Neural cell (in vitro differentiated cells): ENCODE measurements at regions not wholly inside any gene's neighbourhood (a gene's known extent, or its start where the extent isn't known, plus 50 kb on each side); places are given as distances from the start of the nearest gene placed in this dataset.

Experiments used
- H2AFZ ChIP-seq: fragments of 200-600, 300-800 bp; sonication (generic), shearing (Covaris generic); 2 replicates; pipeline ENCODE4 v1.6.0; 2014; ENCODE audit warnings: low read depth, mild to moderate bottlenecking, antibody characterized with exemption, low read length, moderate library complexity
- H3F3A ChIP-seq: fragments of 200-600 bp; shearing (Covaris generic); 2 replicates; pipeline ENCODE4 v1.6.1; 2016; ENCODE audit warnings: mild to moderate bottlenecking, moderate library complexity, mixed read lengths, antibody characterized with exemption, low read length; ENCODE audit not compliant: insufficient read depth, poor library complexity, severe bottlenecking
- H3K27ac ChIP-seq: fragments of 200-600, 300-800 bp; sonication (generic), shearing (Covaris generic); 2 replicates; pipeline ENCODE4 v1.5.1; 2014; ENCODE audit warnings: mild to moderate bottlenecking, low read length, moderate library complexity
- H3K27me3 ChIP-seq: fragments of 300-800, 200-600 bp; sonication (generic), shearing (Covaris generic); 2 replicates; pipeline ENCODE4 v1.6.0; 2014; ENCODE audit warnings: mild to moderate bottlenecking, low read depth, low read length, moderate library complexity; ENCODE audit not compliant: insufficient read depth
- H3K36me3 ChIP-seq: fragments of 300-800, 200-600 bp; sonication (generic), shearing (Covaris generic); 2 replicates; pipeline ENCODE4 v1.5.1; 2014; ENCODE audit warnings: mild to moderate bottlenecking, antibody characterized with exemption, low read length, moderate library complexity; ENCODE audit not compliant: insufficient read depth
- H3K4me2 ChIP-seq: fragments of 300-800, 200-600 bp; sonication (generic), shearing (Covaris generic); 2 replicates; pipeline ENCODE4 v1.6.0; 2014; ENCODE audit warnings: mild to moderate bottlenecking, low read length
- H3K4me3 ChIP-seq: fragments of 300-800, 200-600 bp; sonication (generic), shearing (Covaris generic); 2 replicates; pipeline ENCODE4 v1.5.1; 2014; ENCODE audit warnings: mild to moderate bottlenecking, low read length, moderate library complexity
- H3K79me2 ChIP-seq: fragments of 200-600 bp; shearing (Covaris generic); replicated peaks from 2 replicates; pipeline ENCODE4 v1.6.0; 2014; ENCODE audit warnings: mild to moderate bottlenecking, low read length, moderate library complexity; ENCODE audit not compliant: insufficient read depth
- H3K9ac ChIP-seq: fragments of 300-800, 200-600 bp; sonication (generic), shearing (Covaris generic); 2 replicates; pipeline ENCODE4 v1.6.1; 2016; ENCODE audit warnings: mild to moderate bottlenecking, low read length, mixed read lengths
- H3K9me2 ChIP-seq: fragments of 200-600 bp; shearing (Covaris generic); 2 replicates; pipeline ENCODE4 v1.6.1; 2016; ENCODE audit warnings: mild to moderate bottlenecking, low read length, mixed read lengths; ENCODE audit not compliant: insufficient read depth
- H3K9me3 ChIP-seq: fragments of 200-600, 300-800 bp; sonication (generic), shearing (Covaris generic); 2 replicates; pipeline ENCODE4 v1.6.1; 2016; ENCODE audit warnings: mild to moderate bottlenecking, mixed run types, low read length, moderate library complexity, mixed read lengths
- H4K20me1 ChIP-seq: fragments of 200-600 bp; shearing (Covaris generic); 2 replicates; pipeline ENCODE4 v1.6.1; 2016; ENCODE audit warnings: mild to moderate bottlenecking, mixed run types; ENCODE audit not compliant: insufficient read depth
- EP300 ChIP-seq: fragments of 450-650 bp; conservative IDR thresholded peaks from 2 replicates; pipeline ENCODE4 v1.6.1; 2014; ENCODE audit warnings: antibody characterized with exemption, mild to moderate bottlenecking, moderate library complexity; ENCODE audit not compliant: poor library complexity, severe bottlenecking
- EZH2 ChIP-seq: fragments of 200-600, 300-800 bp; shearing (Covaris generic), sonication (generic); IDR thresholded peaks from 2 replicates; pipeline ENCODE4 v1.6.1; 2014; ENCODE audit warnings: antibody characterized with exemption, low read length, borderline replicate concordance, mild to moderate bottlenecking; ENCODE audit not compliant: insufficient read depth, poor library complexity, severe bottlenecking
- MXI1 ChIP-seq: fragments of 450-650 bp; conservative IDR thresholded peaks from 2 replicates; pipeline ENCODE4 v1.6.1; 2014; ENCODE audit warnings: antibody characterized with exemption, mild to moderate bottlenecking; ENCODE audit not compliant: poor library complexity, severe bottlenecking
- POLR2AphosphoS5 ChIP-seq: IDR thresholded peaks from 2 replicates; pipeline ENCODE4 v1.6.1; 2012
- RAD21 ChIP-seq: fragments of 450-650 bp; conservative IDR thresholded peaks from 2 replicates; pipeline ENCODE4 v1.6.1; 2014; ENCODE audit warnings: antibody characterized with exemption, mild to moderate bottlenecking, moderate library complexity
- SMC3 ChIP-seq: fragments of 450-650 bp; conservative IDR thresholded peaks from 2 replicates; pipeline ENCODE4 v1.6.1; 2014; ENCODE audit warnings: antibody characterized with exemption, mild to moderate bottlenecking, moderate library complexity; ENCODE audit not compliant: poor library complexity
- TAF1 ChIP-seq: IDR thresholded peaks from 2 replicates; pipeline ENCODE4 v1.6.1; 2012; ENCODE audit warnings: low read depth
- TF ChIP-seq, protein P1 (sequence below): IDR thresholded peaks from 2 replicates; pipeline ENCODE4 v1.6.1; 2012; ENCODE audit warnings: borderline replicate concordance
- TF ChIP-seq, protein P2 (sequence below): fragments of 450-650 bp; IDR thresholded peaks from 2 replicates; pipeline ENCODE4 v1.5.1; 2014; ENCODE audit warnings: antibody characterized with exemption, mild to moderate bottlenecking, moderate library complexity; ENCODE audit not compliant: poor library complexity, severe bottlenecking

DNA sequence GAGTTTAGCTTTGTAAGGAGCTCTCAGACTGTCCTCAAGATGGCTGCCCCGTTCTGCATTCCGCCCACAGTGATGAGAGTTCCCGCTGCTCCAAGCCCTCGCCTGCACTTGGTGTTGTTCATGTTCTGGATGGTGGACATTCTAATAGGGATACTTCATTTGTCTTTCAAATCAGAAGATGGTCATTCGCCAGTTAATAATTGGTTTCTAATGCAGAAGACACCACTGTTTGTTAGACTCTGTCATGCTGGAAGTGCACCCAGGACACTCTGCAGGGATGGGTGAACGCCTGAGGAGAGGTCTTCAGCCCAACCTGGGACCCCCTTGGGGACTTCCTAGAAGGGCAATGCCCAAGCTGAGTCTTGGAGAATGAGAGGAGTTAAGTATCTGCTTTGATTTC lies 836.4 kb downstream of the TBC1D22A start:
- no peaks in the 10 kb centered on the region for H3K9me3 ChIP-seq
- H3K9me2 ChIP-seq, result no peaks in the 10 kb centered on the region
- no peak overlapping the region for H3K4me3 ChIP-seq
- H2AFZ ChIP-seq, result no peak overlapping the region
- no peak overlapping the region for H3K4me2 ChIP-seq
- TF ChIP-seq SMC3, result no peak
- H4K20me1 ChIP-seq, result no peaks in the 10 kb centered on the region
- no peak overlapping the region for H3K9ac ChIP-seq
- no peaks in the 10 kb centered on the region for H3K79me2 ChIP-seq
- H3F3A ChIP-seq, result no peaks in the 10 kb centered on the region
- H3K27ac ChIP-seq, result no peak overlapping the region
- H3K27me3 ChIP-seq, result no peaks in the 10 kb centered on the region
- no peaks in the 10 kb centered on the region for H3K36me3 ChIP-seq

DNA sequence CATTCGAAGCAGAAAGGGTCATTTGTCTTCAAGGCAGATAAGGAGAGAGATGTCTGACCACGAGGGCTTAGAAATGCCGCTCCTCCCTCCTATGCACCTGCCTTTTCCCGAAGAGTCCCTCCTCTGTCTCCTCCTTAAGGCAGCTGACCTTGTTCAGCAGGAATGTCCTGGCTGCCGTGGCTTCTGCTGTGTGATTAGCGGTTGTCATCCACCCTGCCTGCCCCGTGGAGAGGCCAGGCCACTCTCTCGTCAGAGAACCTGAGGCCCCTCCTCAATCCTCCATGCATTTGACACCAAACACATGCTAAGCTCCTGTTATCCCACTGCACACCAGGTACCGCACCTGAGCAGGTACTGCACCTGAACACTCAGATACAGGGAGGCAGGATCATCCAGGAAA lies 834.6 kb downstream of the TBC1D22A start:
- H2AFZ ChIP-seq, result no peak overlapping the region

DNA sequence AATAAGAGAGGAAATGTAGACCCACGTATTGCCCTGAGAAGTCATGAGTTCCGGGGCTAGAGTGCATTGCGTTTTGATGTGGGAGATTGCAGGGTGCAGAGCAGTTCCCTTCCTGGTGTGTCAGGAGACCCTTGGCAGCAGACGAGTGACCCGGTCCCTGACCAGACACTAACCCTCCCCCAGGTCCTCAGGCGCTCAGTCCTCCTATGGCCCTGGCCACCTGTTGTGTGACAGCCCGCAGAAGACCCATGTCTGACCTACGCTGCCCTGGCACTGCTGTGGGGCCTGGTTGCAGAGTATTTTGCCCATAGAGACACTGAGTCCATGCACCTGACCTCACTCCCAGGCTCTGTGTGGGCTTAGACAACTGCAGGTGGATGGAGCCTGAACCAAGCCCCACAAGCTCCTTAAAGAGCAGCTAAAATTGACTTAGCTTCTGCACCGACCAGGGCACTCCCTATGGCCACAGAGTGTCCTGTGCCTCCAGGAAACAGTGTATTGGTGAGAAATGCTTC lies 833.8 kb downstream of the TBC1D22A start:
- H3K36me3 ChIP-seq, result no peaks in the 10 kb centered on the region
- H3K27ac ChIP-seq, result no peak overlapping the region
- no peak overlapping the region for H3K9ac ChIP-seq
- no peaks in the 10 kb centered on the region for H3K9me2 ChIP-seq
- no peak overlapping the region for H2AFZ ChIP-seq
- no peaks in the 10 kb centered on the region for H3K27me3 ChIP-seq
- no peaks in the 10 kb centered on the region for H3F3A ChIP-seq
- no peaks in the 10 kb centered on the region for H3K9me3 ChIP-seq
- no peaks in the 10 kb centered on the region for H3K79me2 ChIP-seq
- H4K20me1 ChIP-seq, result no peaks in the 10 kb centered on the region
- no peak overlapping the region for H3K4me2 ChIP-seq
- no peak overlapping the region for H3K4me3 ChIP-seq
- TF ChIP-seq POLR2AphosphoS5, result no peak
- no peak for TF ChIP-seq RAD21
- no peak for TF ChIP-seq TAF1
- TF ChIP-seq, protein P1, sequence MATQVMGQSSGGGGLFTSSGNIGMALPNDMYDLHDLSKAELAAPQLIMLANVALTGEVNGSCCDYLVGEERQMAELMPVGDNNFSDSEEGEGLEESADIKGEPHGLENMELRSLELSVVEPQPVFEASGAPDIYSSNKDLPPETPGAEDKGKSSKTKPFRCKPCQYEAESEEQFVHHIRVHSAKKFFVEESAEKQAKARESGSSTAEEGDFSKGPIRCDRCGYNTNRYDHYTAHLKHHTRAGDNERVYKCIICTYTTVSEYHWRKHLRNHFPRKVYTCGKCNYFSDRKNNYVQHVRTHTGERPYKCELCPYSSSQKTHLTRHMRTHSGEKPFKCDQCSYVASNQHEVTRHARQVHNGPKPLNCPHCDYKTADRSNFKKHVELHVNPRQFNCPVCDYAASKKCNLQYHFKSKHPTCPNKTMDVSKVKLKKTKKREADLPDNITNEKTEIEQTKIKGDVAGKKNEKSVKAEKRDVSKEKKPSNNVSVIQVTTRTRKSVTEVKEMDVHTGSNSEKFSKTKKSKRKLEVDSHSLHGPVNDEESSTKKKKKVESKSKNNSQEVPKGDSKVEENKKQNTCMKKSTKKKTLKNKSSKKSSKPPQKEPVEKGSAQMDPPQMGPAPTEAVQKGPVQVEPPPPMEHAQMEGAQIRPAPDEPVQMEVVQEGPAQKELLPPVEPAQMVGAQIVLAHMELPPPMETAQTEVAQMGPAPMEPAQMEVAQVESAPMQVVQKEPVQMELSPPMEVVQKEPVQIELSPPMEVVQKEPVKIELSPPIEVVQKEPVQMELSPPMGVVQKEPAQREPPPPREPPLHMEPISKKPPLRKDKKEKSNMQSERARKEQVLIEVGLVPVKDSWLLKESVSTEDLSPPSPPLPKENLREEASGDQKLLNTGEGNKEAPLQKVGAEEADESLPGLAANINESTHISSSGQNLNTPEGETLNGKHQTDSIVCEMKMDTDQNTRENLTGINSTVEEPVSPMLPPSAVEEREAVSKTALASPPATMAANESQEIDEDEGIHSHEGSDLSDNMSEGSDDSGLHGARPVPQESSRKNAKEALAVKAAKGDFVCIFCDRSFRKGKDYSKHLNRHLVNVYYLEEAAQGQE, result no peak
- TF ChIP-seq MXI1, result no peak
- no peak for TF ChIP-seq EZH2
- no peak for TF ChIP-seq SMC3
- TF ChIP-seq EP300, result no peak

More for the DNA sequence above, 834.6 kb downstream of the TBC1D22A start:
- H3K4me2 ChIP-seq, result no peak overlapping the region
- no peaks in the 10 kb centered on the region for H4K20me1 ChIP-seq
- H3F3A ChIP-seq, result no peaks in the 10 kb centered on the region
- H3K27me3 ChIP-seq, result no peaks in the 10 kb centered on the region
- H3K9ac ChIP-seq, result no peak overlapping the region
- no peaks in the 10 kb centered on the region for H3K79me2 ChIP-seq
- no peaks in the 10 kb centered on the region for H3K36me3 ChIP-seq
- no peak overlapping the region for H3K27ac ChIP-seq
- H3K4me3 ChIP-seq, result no peak overlapping the region
- no peaks in the 10 kb centered on the region for H3K9me2 ChIP-seq
- no peaks in the 10 kb centered on the region for H3K9me3 ChIP-seq
- TF ChIP-seq RAD21 (no peak), POLR2AphosphoS5 (no peak), SMC3 (no peak), EZH2 (no peak)
- TF ChIP-seq, protein P2, sequence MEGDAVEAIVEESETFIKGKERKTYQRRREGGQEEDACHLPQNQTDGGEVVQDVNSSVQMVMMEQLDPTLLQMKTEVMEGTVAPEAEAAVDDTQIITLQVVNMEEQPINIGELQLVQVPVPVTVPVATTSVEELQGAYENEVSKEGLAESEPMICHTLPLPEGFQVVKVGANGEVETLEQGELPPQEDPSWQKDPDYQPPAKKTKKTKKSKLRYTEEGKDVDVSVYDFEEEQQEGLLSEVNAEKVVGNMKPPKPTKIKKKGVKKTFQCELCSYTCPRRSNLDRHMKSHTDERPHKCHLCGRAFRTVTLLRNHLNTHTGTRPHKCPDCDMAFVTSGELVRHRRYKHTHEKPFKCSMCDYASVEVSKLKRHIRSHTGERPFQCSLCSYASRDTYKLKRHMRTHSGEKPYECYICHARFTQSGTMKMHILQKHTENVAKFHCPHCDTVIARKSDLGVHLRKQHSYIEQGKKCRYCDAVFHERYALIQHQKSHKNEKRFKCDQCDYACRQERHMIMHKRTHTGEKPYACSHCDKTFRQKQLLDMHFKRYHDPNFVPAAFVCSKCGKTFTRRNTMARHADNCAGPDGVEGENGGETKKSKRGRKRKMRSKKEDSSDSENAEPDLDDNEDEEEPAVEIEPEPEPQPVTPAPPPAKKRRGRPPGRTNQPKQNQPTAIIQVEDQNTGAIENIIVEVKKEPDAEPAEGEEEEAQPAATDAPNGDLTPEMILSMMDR, result no peak
- TF ChIP-seq, protein P1, result no peak
